Ovary (tissue), 7 donors: ENCODE measurements at regions not wholly inside any gene's neighbourhood (a gene's known extent, or its start where the extent isn't known, plus 50 kb on each side); places are given as distances from the start of the nearest gene placed in this dataset.

Experiments used
- DNase-seq, 5 donors: peaks; one replicate each; pipeline ENCODE4 v3.0.0-alpha.2; 2019 to 2020
- H3K27ac ChIP-seq, 2 donors: fragments of 200-600 bp; one replicate each; pipeline versions ENCODE4 v1.5.1 to v1.8.0; 2019 to 2022
- H3K27me3 ChIP-seq: fragments of 200-600 bp; one replicate; pipeline ENCODE4 v1.8.0; 2022
- H3K36me3 ChIP-seq: fragments of 200-600 bp; sonication (generic); one replicate; pipeline ENCODE4 v1.5.1; 2019
- H3K4me1 ChIP-seq: one replicate; pipeline ENCODE4 v1.8.1; 2013; ENCODE audit warnings: mild to moderate bottlenecking, moderate library complexity; ENCODE audit not compliant: insufficient read depth
- H3K4me3 ChIP-seq: fragments of 200-600 bp; sonication (generic); one replicate; pipeline ENCODE4 v1.5.1; 2017
- H3K9me3 ChIP-seq, 2 donors: fragments of 200-600 bp in 1 of 2; sonication (generic) in 1 of 2; one replicate each; pipeline versions ENCODE4 v1.5.1 to v1.8.1; 2013 to 2019; ENCODE audit warnings: mild to moderate bottlenecking in 1 of 2, moderate library complexity in 1 of 2
- EP300 ChIP-seq: sonication (generic); formaldehyde crosslinking; IDR thresholded peaks from one replicate; pipeline ENCODE4 v1.6.1; 2017; ENCODE audit warnings: antibody characterized with exemption
- POLR2A ChIP-seq: fragments of 450-650 bp; IDR thresholded peaks from one replicate; pipeline ENCODE4 v1.6.1; 2017; ENCODE audit warnings: antibody characterized with exemption, mild to moderate bottlenecking, moderate library complexity
- WGBS, 3 donors: extraction: QIAGEN DNeasy Blood & Tissue Kit in 1 of 3; methylation state at CpG; one replicate each; pipeline versions ENCODE4 v1.1.5 to v1.1.7; 2013 to 2017; 5-methylcytosine and 5-hydroxymethylcytosine counted together
- intact Hi-C, 4 donors: fragments of 100-400 bp; cut with DNase I; formaldehyde crosslinking; loops; one replicate each; pipeline versions ENCODE4 v1.11.0 to v1.15.1; 2022 to 2023
- TF ChIP-seq, protein P1 (sequence below), 3 donors: fragments of 450-650 bp in 2 of 3; fragments of 200-600 bp in 1 of 3; IDR thresholded peaks; one replicate each; pipeline versions ENCODE4 v1.5.1 to v1.8.0; 2016 to 2022; ENCODE audit warnings: antibody characterized with exemption in 3 of 3, mild to moderate bottlenecking in 1 of 3
- donor health status: DM: no; HTN: no; CAD: no; lungs with moderate emphysema.
- donor health status: DM: no; HTN: no; CAD: no.
- donor health status: Bipolar disorder and iron deficiency.
- donor health status: DM: no; HTN: no; CAD: no.
- donor health status: DM: yes; HTN: yes; CAD: no.

DNA sequence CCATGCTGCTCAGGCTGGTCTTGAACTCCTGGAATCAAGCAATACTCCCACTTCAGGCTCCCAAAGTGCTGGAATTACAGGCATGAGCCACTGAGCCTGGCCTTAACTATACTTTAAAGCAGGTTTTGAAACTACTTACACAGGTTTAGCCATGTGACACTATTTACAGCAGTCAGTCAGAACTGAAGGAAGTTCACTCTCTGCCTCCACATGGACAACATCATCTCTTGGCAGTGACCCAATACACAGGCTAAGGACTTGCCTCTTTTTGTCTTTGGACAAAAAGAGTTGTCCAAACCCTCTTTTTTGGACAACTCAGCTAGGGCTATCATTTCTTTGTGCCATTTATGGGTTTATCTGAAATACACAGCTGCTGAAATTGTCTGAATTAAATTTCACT, 89.0 kb upstream of the CLDN10 start:
- no peak for DNase-seq
- H3K36me3 ChIP-seq: no peaks in the 10 kb centered on the region
- TF ChIP-seq EP300 (no peak), POLR2A (no peak)
- TF ChIP-seq, protein P1, sequence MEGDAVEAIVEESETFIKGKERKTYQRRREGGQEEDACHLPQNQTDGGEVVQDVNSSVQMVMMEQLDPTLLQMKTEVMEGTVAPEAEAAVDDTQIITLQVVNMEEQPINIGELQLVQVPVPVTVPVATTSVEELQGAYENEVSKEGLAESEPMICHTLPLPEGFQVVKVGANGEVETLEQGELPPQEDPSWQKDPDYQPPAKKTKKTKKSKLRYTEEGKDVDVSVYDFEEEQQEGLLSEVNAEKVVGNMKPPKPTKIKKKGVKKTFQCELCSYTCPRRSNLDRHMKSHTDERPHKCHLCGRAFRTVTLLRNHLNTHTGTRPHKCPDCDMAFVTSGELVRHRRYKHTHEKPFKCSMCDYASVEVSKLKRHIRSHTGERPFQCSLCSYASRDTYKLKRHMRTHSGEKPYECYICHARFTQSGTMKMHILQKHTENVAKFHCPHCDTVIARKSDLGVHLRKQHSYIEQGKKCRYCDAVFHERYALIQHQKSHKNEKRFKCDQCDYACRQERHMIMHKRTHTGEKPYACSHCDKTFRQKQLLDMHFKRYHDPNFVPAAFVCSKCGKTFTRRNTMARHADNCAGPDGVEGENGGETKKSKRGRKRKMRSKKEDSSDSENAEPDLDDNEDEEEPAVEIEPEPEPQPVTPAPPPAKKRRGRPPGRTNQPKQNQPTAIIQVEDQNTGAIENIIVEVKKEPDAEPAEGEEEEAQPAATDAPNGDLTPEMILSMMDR (IDR thresholded peaks at IDR 0.05): no peak
- H3K4me3 ChIP-seq: no peak overlapping the region
- intact Hi-C loops: no loop called here
- H3K27ac ChIP-seq: no peak overlapping the region
- no peaks in the 10 kb centered on the region for H3K27me3 ChIP-seq
- no peaks in the 10 kb centered on the region for H3K4me1 ChIP-seq
- H3K9me3 ChIP-seq: no peaks in the 10 kb centered on the region

GRCh38 chr13:95470574-95471366, 81.8 kb upstream of the CLDN10 start:
- Histone ChIP-seq H3K36me3 (no peaks in the 10 kb centered on the region), H3K27ac (no peak overlapping the region), H3K4me1 (no peaks in the 10 kb centered on the region), H3K4me3 (no peak overlapping the region), H3K9me3 (no peaks in the 10 kb centered on the region), H3K27me3 (no peaks in the 10 kb centered on the region)
- intact Hi-C loops: no loop called here
- 84 to 87% (median 85%) methylated on average over 19 of the region's 19 CpGs for WGBS, 3 donors
- no peak for TF ChIP-seq POLR2A
- TF ChIP-seq EP300: no peak
- TF ChIP-seq, protein P1 (IDR thresholded peaks at IDR 0.05): no peak
- no peak for DNase-seq

DNA sequence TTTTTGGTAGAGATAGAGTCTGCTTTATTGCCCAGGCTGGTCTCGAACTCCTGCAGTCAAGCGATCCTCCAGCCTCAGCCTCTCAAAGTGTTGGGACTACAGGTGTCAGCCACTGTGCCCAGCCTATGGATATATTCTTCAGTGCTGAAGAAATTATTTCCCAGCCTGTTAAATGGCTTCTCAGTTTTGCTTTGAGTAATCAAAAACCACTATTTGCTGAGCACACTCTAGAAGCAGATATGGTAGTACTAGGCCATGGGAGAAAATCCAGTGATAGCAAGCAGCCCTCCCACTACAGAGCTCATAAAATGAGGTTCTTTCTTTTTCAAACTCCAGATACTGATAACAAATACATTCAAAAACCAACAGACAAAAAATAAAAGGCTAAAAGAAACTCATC, 80.6 kb upstream of the CLDN10 start:
- Histone ChIP-seq H3K4me3 (no peak overlapping the region), H3K4me1 (no peaks in the 10 kb centered on the region), H3K27me3 (no peaks in the 10 kb centered on the region), H3K27ac (no peak overlapping the region), H3K9me3 (no peaks in the 10 kb centered on the region), H3K36me3 (no peaks in the 10 kb centered on the region)
- TF ChIP-seq, protein P1 (IDR thresholded peaks at IDR 0.05): no peak
- no peak for TF ChIP-seq POLR2A
- TF ChIP-seq EP300: no peak
- no peak for DNase-seq
- intact Hi-C loops: no loop called here
- WGBS, 3 donors: 97 to 99% (median 98%) methylated on average over 2 of the region's 2 CpGs

DNA sequence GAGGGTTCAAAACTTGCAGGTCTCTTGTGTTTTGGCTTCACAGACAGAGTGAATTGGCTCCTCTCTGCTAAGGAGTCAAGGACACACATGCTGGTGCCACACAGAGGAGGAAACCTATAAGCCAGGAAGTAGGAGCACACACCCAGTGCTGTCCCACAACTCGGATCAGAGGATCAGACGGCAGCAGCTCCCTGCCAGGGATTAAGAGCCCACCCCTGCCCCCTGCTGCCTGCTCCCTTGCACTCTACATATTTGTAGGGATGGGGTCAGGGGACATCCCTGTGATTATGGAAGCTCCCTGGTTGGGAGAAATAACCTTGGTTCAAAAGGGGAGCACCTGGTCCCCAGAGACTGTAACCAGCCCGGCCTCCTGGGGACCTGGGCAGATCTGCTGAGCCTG, 77.5 kb upstream of the CLDN10 start:
- Histone ChIP-seq H3K27ac (no peak overlapping the region), H3K4me1 (no peaks in the 10 kb centered on the region), H3K4me3 (no peak overlapping the region), H3K9me3 (no peaks in the 10 kb centered on the region), H3K36me3 (no peaks in the 10 kb centered on the region), H3K27me3 (no peaks in the 10 kb centered on the region)
- 47 to 52% (median 48%) methylated on average over 3 of the region's 3 CpGs for WGBS, 3 donors
- TF ChIP-seq EP300: no peak
- intact Hi-C loops: no loop called here
- DNase-seq: no peak

DNA sequence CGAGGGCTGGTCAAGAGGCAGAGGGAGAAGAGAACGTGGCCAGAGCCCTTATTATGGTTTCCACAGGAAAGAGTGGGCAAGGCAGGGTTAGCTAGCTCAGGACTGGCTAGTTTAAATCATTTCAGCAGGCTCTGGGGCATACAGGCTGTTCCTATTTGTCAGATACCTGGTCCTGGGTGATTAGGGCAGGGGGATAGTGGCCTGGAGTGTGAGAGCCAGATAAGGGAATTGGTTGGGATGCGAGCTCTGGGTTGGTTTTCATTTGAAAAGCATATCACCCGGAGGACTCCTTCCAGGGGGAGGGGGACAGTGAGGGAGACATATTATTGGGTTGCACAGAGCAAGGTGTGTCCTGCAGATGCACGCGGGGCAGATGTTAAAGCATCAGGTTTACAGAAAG, 75.3 kb upstream of the CLDN10 start:
- no peak for TF ChIP-seq POLR2A
- TF ChIP-seq, protein P1 (IDR thresholded peaks at IDR 0.05): no peak
- TF ChIP-seq EP300: no peak
- Histone ChIP-seq H3K4me1 (no peaks in the 10 kb centered on the region), H3K27me3 (no peaks in the 10 kb centered on the region), H3K36me3 (no peaks in the 10 kb centered on the region), H3K9me3 (no peaks in the 10 kb centered on the region), H3K27ac (no peak overlapping the region), H3K4me3 (no peak overlapping the region)
- 74 to 79% (median 77%) methylated on average over 6 of the region's 6 CpGs for WGBS, 3 donors
- intact Hi-C loops: no loop called here
- DNase-seq: no peak
